NCI-H2196 (cell line): ENCODE measurements at regions not wholly inside any gene's neighbourhood (a gene's known extent, or its start where the extent isn't known, plus 50 kb on each side); places are given as distances from the start of the nearest gene placed in this dataset.
"Not testable (repeated sequence)": the region's sequence is repeated elsewhere in the genome, so short reads cannot be mapped to it uniquely, and the experiment has no call there.

Experiments used
- DNase-seq: peaks from one replicate; lab custom pipeline; 2025; ENCODE audit not compliant: unreplicated experiment; lab: John Stamatoyannopoulos, UW

GRCh38 chr3:94787066-94787465 lies 724.2 kb downstream of the NSUN3 start:
- DNase-seq, result no peak

- DNase-seq, result no peak
Observed at GRCh38 chr3:94787734-94788270, 724.9 kb downstream of the NSUN3 start.

- DNase-seq, result no peak
Observed at GRCh38 chr3:94794563-94794962, 731.7 kb downstream of the NSUN3 start.

GRCh38 chr3:94799420-94800060 lies 736.7 kb downstream of the NSUN3 start:
- no peak for DNase-seq

GRCh38 chr3:94811836-94812235 lies 749.0 kb downstream of the NSUN3 start:
- no peak for DNase-seq

- DNase-seq, result no peak
Observed at GRCh38 chr3:94821241-94821640, 758.4 kb downstream of the NSUN3 start.

GRCh38 chr3:94822298-94822697 lies 759.4 kb downstream of the NSUN3 start:
- no peak for DNase-seq

GRCh38 chr3:94846251-94846650 lies 783.4 kb downstream of the NSUN3 start:
- not testable (repeated sequence) for DNase-seq

GRCh38 chr3:94862703-94863102 lies 799.8 kb downstream of the NSUN3 start:
- DNase-seq, result no peak

- no peak for DNase-seq
Observed at GRCh38 chr3:94869059-94869547, 806.2 kb downstream of the NSUN3 start.

GRCh38 chr3:94873751-94874150 lies 810.9 kb downstream of the NSUN3 start:
- no peak for DNase-seq

GRCh38 chr3:94875149-94875548 lies 812.3 kb downstream of the NSUN3 start:
- DNase-seq, result no peak

- no peak for DNase-seq
Observed at GRCh38 chr3:94887065-94887464, 824.2 kb downstream of the NSUN3 start.

GRCh38 chr3:94896994-94897393 lies 834.1 kb downstream of the NSUN3 start:
- no peak for DNase-seq

GRCh38 chr3:94904156-94904674 lies 841.4 kb downstream of the NSUN3 start:
- DNase-seq, result no peak

- no peak for DNase-seq
Observed at GRCh38 chr3:94909726-94910125, 846.9 kb downstream of the NSUN3 start.

- DNase-seq, result no peak
Observed at GRCh38 chr3:94912656-94913055, 849.8 kb downstream of the NSUN3 start.

GRCh38 chr3:94927175-94927574 lies 864.3 kb downstream of the NSUN3 start:
- DNase-seq, result no peak

GRCh38 chr3:94928921-94929320 lies 866.1 kb downstream of the NSUN3 start:
- no peak for DNase-seq

- DNase-seq, result no peak
Observed at GRCh38 chr3:94935738-94936580, 873.1 kb downstream of the NSUN3 start.

- no peak for DNase-seq
Observed at GRCh38 chr3:94937980-94938379, 875.1 kb downstream of the NSUN3 start.

- DNase-seq, result no peak
Observed at GRCh38 chr3:94946683-94947082, 883.8 kb downstream of the NSUN3 start.
